ENCODE measurements at regions not wholly inside any gene's neighbourhood (a gene's known extent, or its start where the extent isn't known, plus 50 kb on each side); places are given as distances from the start of the nearest gene placed in this dataset.

DNA sequence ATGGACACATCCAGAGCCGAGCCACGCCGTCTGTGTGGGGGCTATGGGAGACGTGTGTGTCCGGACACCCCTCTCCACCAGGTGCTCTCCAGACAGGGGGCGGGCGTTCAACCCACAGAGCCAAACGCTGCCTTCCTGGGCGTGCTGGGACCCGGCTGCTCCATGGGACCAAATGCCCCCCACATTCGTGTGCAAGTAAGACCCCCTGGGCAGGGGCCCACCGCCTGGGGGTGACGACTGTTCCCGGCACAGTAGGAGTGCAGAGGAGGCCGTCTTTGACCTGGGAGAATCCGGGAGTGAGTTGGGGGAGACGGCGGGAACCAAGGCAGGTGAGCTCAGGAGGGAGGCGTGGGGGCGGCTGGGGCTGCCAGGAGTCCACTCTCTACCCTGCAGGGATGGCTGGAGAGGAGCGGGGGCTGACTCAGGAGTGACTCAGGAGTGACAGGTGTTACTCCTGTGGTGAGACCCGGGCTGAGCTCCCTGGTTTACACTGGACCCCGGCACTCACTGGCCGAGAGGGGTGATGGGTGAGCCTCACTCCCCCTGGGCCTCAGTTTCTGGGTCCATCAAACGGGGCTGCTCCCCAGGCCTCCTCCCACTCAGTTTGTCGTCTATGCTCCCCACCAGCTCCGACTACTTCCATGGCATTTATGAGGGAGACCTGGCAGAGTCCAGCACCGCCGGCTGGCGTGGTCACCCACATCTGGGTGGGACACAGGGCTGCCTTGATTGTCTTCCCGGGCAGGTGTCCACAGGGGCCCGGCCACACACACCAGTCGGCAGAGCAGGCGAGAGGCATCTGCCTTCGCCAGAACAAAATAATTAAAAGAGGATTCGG, 95.0 kb downstream of the MICALL2 start:
- Histone ChIP-seq H3K36me3 (no peaks in the 10 kb centered on the region), H3K9me3 (replicated peaks) (peaks cover 22% of the 10 kb centered on the region), H3K4me1 (peaks cover 4% of the 10 kb centered on the region), H3K27me3 (ENCODE audit: low read depth) (peaks cover 77% of the 10 kb centered on the region), H3K4me3 (no peak overlapping the region), H3K27ac (replicated peaks) (no peak overlapping the region)
- intact Hi-C loops (cut with micrococcal nuclease) = no loop called here
- TF ChIP-seq CTCF (IDR thresholded peaks at IDR 0.05; ENCODE audit: borderline replicate concordance) = no peak
- DNase-seq = no peak

DNA sequence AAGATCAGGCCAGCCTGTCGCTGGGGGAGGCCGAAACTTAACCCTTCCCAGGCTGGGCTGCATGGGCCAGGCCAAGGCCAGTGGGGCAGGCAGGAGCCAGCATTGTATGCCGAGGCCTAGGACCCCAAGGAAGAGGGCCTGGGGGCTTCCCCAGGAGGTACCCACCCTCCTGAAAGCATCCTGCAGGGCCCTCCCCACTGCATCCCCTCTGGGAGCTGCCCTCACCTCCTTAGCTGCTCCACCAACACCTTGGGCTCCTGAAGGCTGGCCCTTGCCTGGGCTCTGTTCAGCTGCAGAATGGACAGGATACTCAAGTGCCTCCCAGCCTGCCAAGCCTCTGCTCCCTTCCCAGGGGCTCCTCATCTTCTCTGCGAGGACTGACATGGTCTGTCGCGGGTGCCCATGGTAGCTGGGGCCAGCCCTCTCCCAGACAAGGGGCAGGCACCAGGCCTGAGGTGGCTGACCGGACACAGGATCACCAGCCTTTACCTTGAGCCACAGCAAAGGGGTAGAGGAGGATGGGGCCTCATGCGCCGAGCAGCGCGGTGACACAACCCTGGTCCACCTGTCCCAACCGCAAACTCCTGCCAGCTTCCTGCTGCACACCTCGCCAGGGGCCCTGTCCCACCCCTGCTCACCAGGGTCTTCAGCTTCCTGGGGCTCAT, 94.2 kb downstream of the MICALL2 start:
- H3K4me1 ChIP-seq = peaks cover 4% of the 10 kb centered on the region
- TF ChIP-seq CTCF (IDR thresholded peaks at IDR 0.05; ENCODE audit: borderline replicate concordance) = no peak
- no peak for DNase-seq
- H3K9me3 ChIP-seq (replicated peaks) = peaks cover 22% of the 10 kb centered on the region
- H3K27me3 ChIP-seq (ENCODE audit: low read depth) = peaks cover 84% of the 10 kb centered on the region
- intact Hi-C loops (cut with micrococcal nuclease) = no loop called here
- H3K36me3 ChIP-seq = no peaks in the 10 kb centered on the region
- no peak overlapping the region for H3K27ac ChIP-seq (replicated peaks)
- H3K4me3 ChIP-seq = no peak overlapping the region

DNA sequence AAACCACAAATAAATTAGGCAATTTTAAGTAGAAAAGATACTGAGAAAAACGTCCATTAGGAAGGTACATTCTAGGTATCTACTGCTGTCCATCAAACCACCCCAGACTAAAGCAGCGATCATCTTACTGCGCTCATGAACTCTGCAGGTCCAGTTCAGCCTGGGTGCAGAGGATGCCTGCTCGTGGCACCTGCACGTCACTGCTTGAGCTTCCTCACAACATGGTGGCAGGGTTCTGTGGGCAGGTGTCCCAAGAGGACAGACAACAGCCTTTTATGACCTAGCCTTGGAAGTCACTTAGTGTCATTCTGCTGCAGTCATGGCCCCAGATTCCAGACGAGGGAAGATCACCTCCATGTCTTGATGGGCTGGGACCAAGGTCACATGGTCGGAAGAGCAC, 93.4 kb downstream of the MICALL2 start:
- H3K4me3 ChIP-seq = no peak overlapping the region
- no peak for DNase-seq
- H3K27ac ChIP-seq (replicated peaks) = no peak overlapping the region
- peaks cover 22% of the 10 kb centered on the region for H3K9me3 ChIP-seq (replicated peaks)
- no peaks in the 10 kb centered on the region for H3K36me3 ChIP-seq
- TF ChIP-seq CTCF (IDR thresholded peaks at IDR 0.05; ENCODE audit: borderline replicate concordance) = no peak
- H3K27me3 ChIP-seq (ENCODE audit: low read depth) = peaks cover 86% of the 10 kb centered on the region
- intact Hi-C loops (cut with micrococcal nuclease) = no loop called here
- peaks cover 4% of the 10 kb centered on the region for H3K4me1 ChIP-seq

- Histone ChIP-seq H3K36me3 (no peaks in the 10 kb centered on the region), H3K9me3 (replicated peaks) (peaks cover 22% of the 10 kb centered on the region), H3K27ac (replicated peaks) (no peak overlapping the region), H3K4me1 (peaks cover 4% of the 10 kb centered on the region), H3K4me3 (no peak overlapping the region), H3K27me3 (ENCODE audit: low read depth) (peaks cover 92% of the 10 kb centered on the region)
- intact Hi-C loops (cut with micrococcal nuclease) = no loop called here
- TF ChIP-seq CTCF (IDR thresholded peaks at IDR 0.05; ENCODE audit: borderline replicate concordance) = no peak
- no peak for DNase-seq
These were observed 92.4 kb downstream of the MICALL2 start for GRCh38 chr7:1366801-1367405.

- TF ChIP-seq CTCF (IDR thresholded peaks at IDR 0.05; ENCODE audit: borderline replicate concordance) = no peak
- Histone ChIP-seq H3K36me3 (no peaks in the 10 kb centered on the region), H3K27me3 (ENCODE audit: low read depth) (peaks cover 99% of the 10 kb centered on the region), H3K27ac (replicated peaks) (no peak overlapping the region), H3K4me3 (no peak overlapping the region), H3K4me1 (peaks cover 4% of the 10 kb centered on the region), H3K9me3 (replicated peaks) (peaks cover 22% of the 10 kb centered on the region)
- intact Hi-C loops (cut with micrococcal nuclease) = no loop called here
- no peak for DNase-seq
These were observed 91.6 kb downstream of the MICALL2 start for GRCh38 chr7:1367501-1368183.
